ENCODE measurements at regions not wholly inside any gene's neighbourhood (a gene's known extent, or its start where the extent isn't known, plus 50 kb on each side); places are given as distances from the start of the nearest gene placed in this dataset.
A peak's percentile ranks its signal among the peaks of the same experiment; 100 is the strongest.

GRCh38 chr14:34227834-34228649 lies 234.0 kb downstream of the SPTSSA start (continued):
- TF ChIP-seq KLF16 (CRISPR knock-in tag; IDR thresholded peaks at IDR 0.05) (0 out of 4 replicates have a peak, but pooled peaks of 1 of the 2 experiments have one; percentile 60), NR2C2 (CRISPR knock-in tag; IDR thresholded peaks at IDR 0.05; ENCODE audit: borderline replicate concordance) (no peak), ZNF720 (CRISPR knock-in tag; IDR thresholded peaks at IDR 0.05) (no peak), ZNF781 (CRISPR knock-in tag; IDR thresholded peaks at IDR 0.05; ENCODE audit: borderline replicate concordance, not compliant biosample characterization) (peak; percentile 54), XRCC5 (optimal IDR thresholded peaks at IDR 0.05; ENCODE audit: low read length) (peak; percentile 88), MIER3 (CRISPR knock-in tag; IDR thresholded peaks at IDR 0.05; ENCODE audit: borderline replicate concordance) (peak; percentile 67; the same call in 1 of the 2 replicates), ZNF263 (CRISPR knock-in tag; IDR thresholded peaks at IDR 0.05) (0 out of 2 replicates have a peak, but pooled peaks have one; percentile 19), MTA1 (CRISPR knock-in tag; IDR thresholded peaks at IDR 0.05; ENCODE audit: borderline replicate concordance) (no peak), NONO (IDR thresholded peaks at IDR 0.05) (no peak), NONO (CRISPR knock-in tag; conservative IDR thresholded peaks at IDR 0.05) (peak; percentile 41; the same call in 1 of the 2 replicates), NRL (CRISPR knock-in tag; IDR thresholded peaks at IDR 0.05; ENCODE audit: borderline replicate concordance) (0 out of 2 replicates have a peak, but pooled peaks have one; percentile 32), SIX1 (CRISPR knock-in tag; IDR thresholded peaks at IDR 0.05; ENCODE audit: borderline replicate concordance) (peak; percentile 54; the same call in 1 of the 2 replicates), HHEX (CRISPR knock-in tag; IDR thresholded peaks at IDR 0.05) (0 out of 2 replicates have a peak, but pooled peaks have one; percentile 14), ASH2L (IDR thresholded peaks at IDR 0.05; ENCODE audit: insufficient read length, low read depth, low read length) (peak; percentile 69), MIER2 (CRISPR knock-in tag; IDR thresholded peaks at IDR 0.05) (peak; percentile 6; the same call in 1 of the 2 replicates), MIXL1 (CRISPR knock-in tag; IDR thresholded peaks at IDR 0.05) (peak; percentile 49; the same call in 1 of the 2 replicates), ZNF883 (CRISPR knock-in tag; IDR thresholded peaks at IDR 0.05; ENCODE audit: not compliant biosample characterization) (peak; percentile 8), ZNF691 (CRISPR knock-in tag; IDR thresholded peaks at IDR 0.05; ENCODE audit: borderline replicate concordance, low read depth) (0 out of 2 replicates have a peak, but pooled peaks have one; percentile 51), ZBTB8A (CRISPR knock-in tag; IDR thresholded peaks at IDR 0.05; ENCODE audit: borderline replicate concordance, low read depth) (no peak), ZNF646 (CRISPR knock-in tag; IDR thresholded peaks at IDR 0.05) (no peak), CERS6 (CRISPR knock-in tag; IDR thresholded peaks at IDR 0.05) (peak; percentile 75; the same call in 1 of the 2 replicates)

Measured in HepG2 (cell line).